Embryonic facial prominence (tissue), 1 donor: ENCODE measurements at regions not wholly inside any gene's neighbourhood (a gene's known extent, or its start where the extent isn't known, plus 50 kb on each side); places are given as distances from the start of the nearest gene placed in this dataset.
"Not testable (repeated sequence)": the region's sequence is repeated elsewhere in the genome, so short reads cannot be mapped to it uniquely, and the experiment has no call there.

ENCODE experiments used
- DNase-seq: peaks from one replicate; pipeline ENCODE4 v3.0.0-alpha.2; 2016; ENCODE audit errors: extremely low spot score

DNA sequence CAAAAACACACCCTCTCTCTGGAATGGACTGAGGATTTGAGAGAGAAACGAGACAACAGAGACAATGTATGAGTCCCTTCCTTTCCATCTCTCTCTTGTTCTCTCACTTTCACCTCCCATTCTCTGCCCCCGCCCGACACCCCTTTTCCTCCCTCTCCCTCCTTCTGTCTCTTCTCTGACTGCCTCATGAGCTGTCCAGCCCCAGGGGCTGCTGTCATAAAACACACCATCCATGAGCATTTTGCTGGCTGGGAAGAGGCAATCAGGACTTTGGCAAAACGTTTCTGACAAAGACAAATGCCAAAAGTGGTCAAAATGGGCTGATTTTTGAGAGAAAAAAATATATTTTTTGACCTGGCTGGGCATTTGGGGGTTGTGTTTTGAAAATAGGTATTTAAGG lies 377.2 kb downstream of the EN1 start:
- no peak for DNase-seq

DNA sequence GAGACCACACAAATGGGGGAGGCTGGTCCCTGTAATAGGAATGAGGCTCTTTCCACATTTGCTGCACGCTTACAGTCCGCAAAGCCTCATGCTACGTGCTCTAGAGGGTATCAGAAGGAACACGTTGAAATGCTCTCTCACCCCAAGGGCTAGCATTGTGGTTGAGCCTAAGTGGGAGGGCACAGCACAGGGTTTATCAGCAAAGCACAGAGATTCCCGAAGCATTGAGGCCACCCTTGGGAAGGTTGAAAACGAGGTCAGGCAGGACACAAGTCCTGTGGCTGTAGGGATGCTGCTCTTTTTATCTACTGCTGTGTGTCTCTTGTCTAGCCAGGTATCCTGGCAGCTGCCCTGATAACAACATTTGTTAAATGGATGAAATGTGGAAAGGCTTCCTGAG lies 378.3 kb downstream of the EN1 start:
- DNase-seq: no peak

DNA sequence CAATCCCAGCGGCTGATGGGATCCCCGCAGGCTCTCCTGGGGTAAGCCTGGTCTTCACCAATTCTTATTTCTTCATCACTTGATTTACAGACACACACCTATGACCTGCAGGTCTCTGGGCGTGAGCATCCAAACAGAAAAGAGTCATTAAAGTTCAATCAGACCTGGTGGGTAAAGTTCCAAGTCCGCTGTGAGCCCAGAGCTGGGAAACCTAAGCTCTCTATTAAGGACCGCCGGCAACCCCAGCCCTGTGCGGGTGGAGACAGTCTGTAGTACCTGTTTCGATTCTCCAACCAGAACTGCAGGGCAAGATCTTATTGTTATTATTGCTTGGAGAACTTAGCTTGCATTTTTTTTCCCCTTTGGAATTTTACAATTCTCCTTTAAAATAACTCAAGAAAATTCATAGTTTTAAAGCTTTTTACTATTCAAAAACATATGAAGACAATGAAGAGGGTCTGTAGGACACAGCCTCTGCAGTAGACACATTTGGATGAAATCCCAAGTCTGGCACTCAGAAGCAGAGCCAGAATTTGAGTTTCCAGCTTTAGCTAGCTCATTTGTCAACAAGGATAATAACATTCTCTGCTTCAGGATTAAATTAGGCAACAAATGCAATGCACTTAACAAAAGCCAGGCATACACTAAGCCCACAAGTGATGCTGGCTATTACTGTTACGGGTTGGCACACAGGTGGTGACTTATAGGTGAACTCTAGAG lies 376.4 kb downstream of the INSIG2 start:
- no peak for DNase-seq

DNA sequence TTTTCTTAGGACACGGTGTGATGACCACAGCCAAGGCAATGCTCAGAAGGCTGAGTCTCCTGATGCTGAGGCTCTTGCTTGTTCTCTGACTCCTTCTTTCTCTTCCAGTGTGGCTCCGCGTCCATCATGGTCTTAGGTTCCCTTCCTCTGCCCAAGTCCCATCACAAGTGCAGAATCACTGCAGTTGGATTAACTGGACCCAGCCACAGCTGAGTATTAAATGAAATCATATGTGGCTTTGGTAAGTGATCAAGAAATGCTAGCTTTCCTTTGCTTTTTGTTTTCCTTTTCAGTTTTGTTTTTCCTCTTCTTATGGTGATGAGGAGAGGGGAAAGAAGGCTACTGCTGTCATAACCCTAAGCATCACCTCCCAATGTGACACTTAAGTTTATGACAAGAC lies 375.8 kb downstream of the INSIG2 start:
- no peak for DNase-seq

DNA sequence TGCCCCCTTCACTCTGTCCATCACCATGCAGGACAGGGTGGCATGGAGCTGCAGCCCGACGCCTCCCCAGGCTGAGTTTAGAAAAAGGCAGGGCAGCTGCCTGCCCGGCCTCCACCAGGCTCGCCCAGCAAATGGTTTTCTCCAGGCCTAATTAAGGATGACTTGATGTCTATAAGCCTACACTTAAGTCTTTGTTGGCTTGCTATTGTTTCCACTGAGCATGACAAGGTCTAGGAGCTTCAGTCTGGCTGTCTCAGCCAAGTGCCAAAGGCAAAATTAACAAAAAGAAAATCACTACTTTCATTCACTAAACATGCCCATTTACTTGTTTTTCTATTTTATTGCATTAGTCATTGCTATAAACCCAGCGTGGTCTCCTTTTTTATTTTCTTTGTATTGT lies 372.2 kb downstream of the INSIG2 start:
- no peak for DNase-seq

GRCh38 chr2:118459426-118459825 lies 371.2 kb downstream of the INSIG2 start:
- DNase-seq: no peak

DNA sequence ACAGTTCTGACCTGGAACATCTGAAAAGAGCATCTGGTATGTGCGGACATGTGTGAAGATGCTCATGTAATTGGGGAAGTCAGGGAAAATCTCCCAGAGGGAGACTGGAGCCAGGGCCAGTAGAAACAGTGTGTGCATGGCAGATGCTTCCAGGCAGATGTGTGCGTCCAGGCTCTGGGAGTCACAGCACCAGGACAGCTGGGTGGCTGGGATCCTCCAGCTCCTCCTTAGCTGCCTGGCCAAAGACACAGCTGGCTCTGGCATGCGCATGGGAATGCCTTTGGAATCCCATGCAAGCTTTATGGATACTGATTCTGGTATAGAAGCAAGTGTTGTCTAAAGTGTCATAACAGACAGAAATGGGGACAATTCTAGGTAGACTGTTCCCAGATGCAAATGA lies 369.7 kb downstream of the INSIG2 start:
- no peak for DNase-seq

GRCh38 chr2:118449401-118449800 lies 361.1 kb downstream of the INSIG2 start:
- DNase-seq: no peak

- DNase-seq: no peak
Observed at GRCh38 chr2:118443596-118443995, 355.3 kb downstream of the INSIG2 start.

DNA sequence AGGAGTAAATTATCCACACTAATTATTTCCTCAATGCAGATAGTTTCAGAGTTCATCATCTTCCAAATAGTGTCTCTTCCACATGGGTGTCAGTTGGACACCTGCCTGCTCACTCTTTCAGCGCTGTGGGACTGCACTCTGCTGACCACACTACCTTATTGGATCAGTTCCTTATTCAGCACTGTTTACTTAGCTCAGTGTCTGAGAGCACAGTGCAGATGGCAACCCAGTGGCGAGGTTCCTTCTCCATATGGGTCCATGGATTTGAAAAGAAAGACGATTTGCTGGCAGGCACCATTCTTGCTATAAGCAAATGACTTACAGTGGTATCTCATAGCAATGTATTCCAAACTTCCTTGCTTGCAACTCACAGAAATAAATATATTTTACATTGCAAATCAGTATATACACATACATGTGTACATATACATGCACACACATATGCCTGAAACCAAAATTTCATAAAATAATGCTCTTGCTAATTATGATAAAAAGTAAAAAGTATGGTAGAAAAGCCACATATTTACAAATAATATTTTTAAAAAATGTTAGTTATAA lies 354.8 kb downstream of the INSIG2 start:
- no peak for DNase-seq

DNA sequence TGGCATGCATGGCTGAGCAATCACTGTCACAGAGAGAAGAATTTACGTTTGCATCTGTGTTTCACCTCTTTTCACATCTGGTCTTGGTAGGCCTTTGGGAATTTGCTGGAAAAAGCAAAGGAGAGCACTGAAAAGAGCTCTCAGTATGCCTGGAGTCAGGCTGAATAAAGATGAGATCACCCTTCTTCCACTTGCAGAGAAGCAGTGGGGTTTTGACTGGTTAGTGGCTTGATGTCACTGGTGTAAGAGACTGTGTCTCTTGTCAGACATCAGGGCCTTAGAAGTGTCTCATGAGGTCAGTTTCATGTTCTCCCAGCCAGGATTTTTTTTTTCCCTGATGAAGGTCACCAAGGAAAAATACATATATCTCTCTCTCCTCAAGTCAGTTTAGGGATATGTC lies 353.8 kb downstream of the INSIG2 start:
- DNase-seq: no peak

GRCh38 chr2:118440404-118441098 lies 352.3 kb downstream of the INSIG2 start:
- DNase-seq: no peak

DNA sequence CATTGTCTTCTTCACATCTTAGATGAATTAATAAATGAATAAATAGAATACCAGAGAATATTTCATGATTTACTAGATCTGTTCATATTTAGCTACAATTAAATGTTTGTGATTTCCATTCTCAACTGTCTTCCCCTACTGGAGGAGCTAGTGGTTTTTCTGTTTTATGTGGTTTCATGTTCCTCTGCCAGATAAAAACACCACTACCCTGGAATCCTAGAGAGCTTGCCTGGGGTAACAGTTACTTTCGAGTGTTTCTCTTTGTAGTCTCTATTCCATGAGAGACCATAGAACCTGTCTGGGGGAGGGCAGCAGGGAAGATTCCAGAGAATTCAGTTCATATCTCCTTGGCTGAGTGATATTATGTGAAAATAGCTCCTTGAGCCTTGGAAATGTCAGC lies 349.2 kb downstream of the INSIG2 start:
- no peak for DNase-seq

GRCh38 chr2:118431997-118432396 lies 343.7 kb downstream of the INSIG2 start:
- no peak for DNase-seq

DNA sequence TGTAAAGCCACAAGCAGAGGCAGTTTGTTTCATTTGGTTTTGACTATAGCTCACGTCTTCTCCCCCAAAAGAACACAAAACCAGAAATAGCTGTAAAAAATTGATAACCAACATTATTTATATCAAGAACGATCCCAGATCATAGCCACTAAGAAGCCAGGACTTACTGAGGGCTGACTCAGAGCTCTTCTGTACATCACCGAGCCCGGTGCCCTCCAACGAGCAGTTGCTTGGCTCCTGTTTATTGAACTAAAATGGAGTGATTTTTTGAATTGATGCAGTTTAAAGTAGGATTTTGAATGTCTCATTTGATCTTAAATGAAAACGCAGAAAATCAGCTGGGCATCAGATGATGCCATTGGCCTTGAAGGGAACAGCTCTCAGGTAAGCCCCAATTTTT lies 343.3 kb downstream of the INSIG2 start:
- no peak for DNase-seq

DNA sequence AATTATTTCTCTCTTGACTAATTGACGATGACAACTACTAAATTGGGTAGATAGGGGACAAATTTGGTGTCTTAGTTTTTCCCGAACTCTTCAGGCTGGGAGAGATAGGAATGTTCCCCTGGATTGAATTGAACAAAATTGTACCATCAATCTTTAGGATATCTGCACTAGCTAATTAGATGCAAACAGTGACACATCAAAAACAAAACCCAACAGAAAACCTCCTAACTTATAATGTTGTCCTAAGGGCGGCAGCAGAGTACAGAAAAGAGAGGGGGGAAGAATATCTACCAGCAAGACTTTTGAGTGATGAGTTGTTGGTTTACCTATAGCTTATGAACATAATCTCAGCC lies 342.9 kb downstream of the INSIG2 start:
- DNase-seq: no peak

- no peak for DNase-seq
Observed at GRCh38 chr2:118430510-118431164, 342.4 kb downstream of the INSIG2 start.

GRCh38 chr2:118425191-118425590 lies 336.9 kb downstream of the INSIG2 start:
- DNase-seq: peak; percentile 7

GRCh38 chr2:118423776-118424175 lies 335.5 kb downstream of the INSIG2 start:
- no peak for DNase-seq

GRCh38 chr2:118421648-118422047 lies 333.4 kb downstream of the INSIG2 start:
- DNase-seq: no peak

DNA sequence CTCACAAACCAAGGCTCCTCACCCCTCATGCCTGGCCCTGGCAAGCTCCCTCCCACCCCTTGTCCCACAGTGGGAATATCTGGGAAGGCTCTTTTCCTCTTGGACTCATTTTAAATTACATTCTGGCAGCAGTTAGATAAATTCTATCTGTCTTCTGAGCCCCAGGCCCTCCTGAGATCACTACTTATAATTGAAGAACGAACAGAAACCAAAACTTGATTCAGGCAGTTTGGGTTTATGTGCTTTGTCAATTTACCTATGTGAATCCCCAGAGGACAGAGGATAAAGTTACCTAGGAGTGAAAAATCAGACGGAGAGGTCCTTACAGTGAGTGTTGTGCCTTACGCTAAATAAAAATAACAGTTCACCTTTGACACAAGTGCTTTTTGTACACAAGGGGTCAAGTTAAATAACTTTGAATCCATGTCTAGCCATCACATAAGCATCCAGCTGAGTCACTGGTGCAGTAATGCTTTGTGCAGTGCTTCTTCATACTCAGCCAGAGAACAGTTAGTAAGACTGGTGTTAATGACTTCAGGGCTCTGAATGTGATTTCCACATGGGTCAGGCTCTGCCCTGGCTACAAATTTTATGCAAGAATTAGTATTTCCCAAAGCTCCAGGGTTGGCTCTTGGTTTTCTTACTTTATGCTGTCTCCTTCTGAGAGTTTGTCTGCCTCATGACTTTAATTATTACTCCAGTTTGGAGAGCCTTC lies 329.3 kb downstream of the INSIG2 start:
- no peak for DNase-seq

DNA sequence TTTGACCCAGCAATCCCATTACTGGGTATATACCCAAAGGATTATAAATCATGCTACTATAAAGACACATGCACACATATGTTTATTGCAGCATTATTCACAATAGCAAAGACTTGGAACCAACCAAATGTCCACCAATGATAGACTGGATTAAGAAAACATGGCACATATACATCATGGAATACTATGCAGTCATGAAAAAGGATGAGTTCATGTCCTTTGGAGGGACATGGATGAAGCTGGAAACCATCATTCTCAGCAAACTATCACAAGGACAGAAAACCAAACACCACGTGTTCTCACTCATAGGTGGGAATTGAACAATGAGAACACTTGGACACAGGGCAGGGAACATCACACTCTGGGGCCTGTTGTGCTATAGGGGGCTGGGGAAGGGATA lies 326.9 kb downstream of the INSIG2 start:
- not testable (repeated sequence) for DNase-seq
